T-helper 2 cell (primary cell): ENCODE measurements at regions not wholly inside any gene's neighbourhood (a gene's known extent, or its start where the extent isn't known, plus 50 kb on each side); places are given as distances from the start of the nearest gene placed in this dataset.
"Not testable (repeated sequence)": the region's sequence is repeated elsewhere in the genome, so short reads cannot be mapped to it uniquely, and the experiment has no call there.

Experiments used
- DNase-seq, 5 experiments: peaks; one replicate each; pipeline versions ENCODE4 v3.0.0 to v3.0.0-alpha.2; 2012 to 2022

GRCh38 chr11:45383224-45383623 is 97.1 kb upstream of the SYT13 start:
- peak in 1 of 5 experiments; percentile 37 for DNase-seq

- DNase-seq: peak in 1 of 5 experiments; percentile 55
Measured at GRCh38 chr11:45382133-45382878, 96.2 kb upstream of the SYT13 start.

- DNase-seq: no peak
Measured at GRCh38 chr11:45379162-45379863, 93.2 kb upstream of the SYT13 start.

GRCh38 chr11:45378516-45378915 is 92.4 kb upstream of the SYT13 start:
- no peak for DNase-seq

GRCh38 chr11:45374653-45375059 is 88.5 kb upstream of the SYT13 start:
- DNase-seq: peak in 2 of 5 experiments; percentile 41 to 64

GRCh38 chr11:45374130-45374529 is 88.0 kb upstream of the SYT13 start:
- no peak for DNase-seq

GRCh38 chr11:45373506-45374035 is 87.4 kb upstream of the SYT13 start:
- no peak for DNase-seq

GRCh38 chr11:45372414-45372813 is 86.3 kb upstream of the SYT13 start:
- DNase-seq: not testable (repeated sequence)

- peak; percentile 33 to 70 (median 43) for DNase-seq
Measured at GRCh38 chr11:45371251-45372115, 85.3 kb upstream of the SYT13 start.

- DNase-seq: no peak
Measured at GRCh38 chr11:45369313-45369712, 83.2 kb upstream of the SYT13 start.

GRCh38 chr11:45368697-45369096 is 82.6 kb upstream of the SYT13 start:
- no peak for DNase-seq

GRCh38 chr11:45366619-45367190 is 80.6 kb upstream of the SYT13 start:
- DNase-seq: no peak

- DNase-seq: no peak
Measured at GRCh38 chr11:45365961-45366618, 79.9 kb upstream of the SYT13 start.

GRCh38 chr11:45362636-45363035 is 76.5 kb upstream of the SYT13 start:
- DNase-seq: no peak

GRCh38 chr11:45361551-45361950 is 75.4 kb upstream of the SYT13 start:
- DNase-seq: no peak

GRCh38 chr11:45355706-45356041 is 69.5 kb upstream of the SYT13 start:
- no peak for DNase-seq

GRCh38 chr11:45354976-45355705 is 69.0 kb upstream of the SYT13 start:
- DNase-seq: peak; percentile 68 to 93 (median 79)

GRCh38 chr11:45348729-45349128 is 62.6 kb upstream of the SYT13 start:
- DNase-seq: no peak

GRCh38 chr11:45347348-45348082 is 61.4 kb upstream of the SYT13 start:
- DNase-seq: no peak

- DNase-seq: no peak
Measured at GRCh38 chr11:45345491-45345890, 59.4 kb upstream of the SYT13 start.

- DNase-seq: no peak
Measured at GRCh38 chr11:45344028-45344427, 57.9 kb upstream of the SYT13 start.
